SIG-M5 treated with dmso at 0.1 percent for 504 hours (cell line): ENCODE measurements at regions not wholly inside any gene's neighbourhood (a gene's known extent, or its start where the extent isn't known, plus 50 kb on each side); places are given as distances from the start of the nearest gene placed in this dataset.

Source experiments
- DNase-seq: peaks from one replicate; lab custom pipeline; 2025; ENCODE audit not compliant: unreplicated experiment; lab: John Stamatoyannopoulos, UW

GRCh38 chr9:18333157-18333556, 140.8 kb upstream of the ADAMTSL1 start:
- DNase-seq: no peak

- DNase-seq: no peak
These were observed 138.1 kb upstream of the ADAMTSL1 start for GRCh38 chr9:18335825-18336224.

GRCh38 chr9:18338042-18338441, 135.9 kb upstream of the ADAMTSL1 start:
- no peak for DNase-seq

- no peak for DNase-seq
These were observed 130.2 kb upstream of the ADAMTSL1 start for GRCh38 chr9:18343784-18344183.

GRCh38 chr9:18346745-18347144, 127.2 kb upstream of the ADAMTSL1 start:
- no peak for DNase-seq

- no peak for DNase-seq
These were observed 126.4 kb upstream of the ADAMTSL1 start for GRCh38 chr9:18347386-18348082.

- DNase-seq: no peak
These were observed 125.9 kb upstream of the ADAMTSL1 start for GRCh38 chr9:18348083-18348475.

GRCh38 chr9:18349530-18349929, 124.4 kb upstream of the ADAMTSL1 start:
- DNase-seq: no peak

- no peak for DNase-seq
These were observed 123.9 kb upstream of the ADAMTSL1 start for GRCh38 chr9:18350036-18350435.

- no peak for DNase-seq
These were observed 122.9 kb upstream of the ADAMTSL1 start for GRCh38 chr9:18350995-18351595.

GRCh38 chr9:18352711-18353110, 121.2 kb upstream of the ADAMTSL1 start:
- no peak for DNase-seq

GRCh38 chr9:18353473-18353872, 120.5 kb upstream of the ADAMTSL1 start:
- no peak for DNase-seq

GRCh38 chr9:18357321-18357720, 116.6 kb upstream of the ADAMTSL1 start:
- no peak for DNase-seq

GRCh38 chr9:18358325-18358724, 115.6 kb upstream of the ADAMTSL1 start:
- no peak for DNase-seq

- DNase-seq: no peak
These were observed 114.6 kb upstream of the ADAMTSL1 start for GRCh38 chr9:18359335-18359734.

- DNase-seq: no peak
These were observed 113.9 kb upstream of the ADAMTSL1 start for GRCh38 chr9:18360005-18360404.

- DNase-seq: no peak
These were observed 112.3 kb upstream of the ADAMTSL1 start for GRCh38 chr9:18361646-18362045.

- DNase-seq: no peak
These were observed 111.8 kb upstream of the ADAMTSL1 start for GRCh38 chr9:18362166-18362565.

GRCh38 chr9:18362901-18363685, 110.9 kb upstream of the ADAMTSL1 start:
- DNase-seq: peak; percentile 31

GRCh38 chr9:18365651-18366050, 108.3 kb upstream of the ADAMTSL1 start:
- no peak for DNase-seq

GRCh38 chr9:18366184-18366583, 107.8 kb upstream of the ADAMTSL1 start:
- DNase-seq: peak; percentile 69

- no peak for DNase-seq
These were observed 105.7 kb upstream of the ADAMTSL1 start for GRCh38 chr9:18368206-18368605.
